ENCODE measurements at regions not wholly inside any gene's neighbourhood (a gene's known extent, or its start where the extent isn't known, plus 50 kb on each side); places are given as distances from the start of the nearest gene placed in this dataset.
"Not testable (repeated sequence)": the region's sequence is repeated elsewhere in the genome, so short reads cannot be mapped to it uniquely, and the experiment has no call there.

DNA sequence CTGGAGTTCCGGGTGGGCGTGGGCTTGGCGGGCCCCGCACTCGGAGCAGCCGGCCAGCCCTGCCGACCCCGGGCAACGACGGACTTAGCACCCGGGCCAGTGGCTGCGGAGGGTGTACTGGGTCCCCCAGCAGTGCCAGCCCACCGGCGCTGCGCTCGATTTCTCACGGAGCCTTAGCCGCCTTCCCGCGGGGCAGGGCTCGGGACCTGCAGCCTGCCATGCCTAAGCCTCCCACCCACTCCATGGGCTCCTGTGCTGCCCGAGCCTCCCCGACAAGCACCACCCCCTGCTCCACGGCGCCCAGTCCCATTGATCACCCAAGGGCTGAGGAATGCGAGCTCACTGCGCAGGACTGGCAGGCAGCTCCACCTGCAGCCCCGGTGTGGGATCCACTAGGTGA is 99.9 kb upstream of the SETBP1 start:
- TF ChIP-seq EZH2 (IDR thresholded peaks at IDR 0.05; ENCODE audit: insufficient read depth, poor library complexity, severe bottlenecking); EZH2phosphoT487 (IDR thresholded peaks at IDR 0.05; ENCODE audit: insufficient read depth, low read depth): not testable (repeated sequence)
